Neuronal stem cell (in vitro differentiated cells): ENCODE measurements at regions not wholly inside any gene's neighbourhood (a gene's known extent, or its start where the extent isn't known, plus 50 kb on each side); places are given as distances from the start of the nearest gene placed in this dataset.

Experiments
- DNase-seq: peaks from one replicate; pipeline ENCODE4 v3.0.0-alpha.2; 2013; ENCODE audit warnings: low spot score
- H2AFZ ChIP-seq: one replicate; pipeline ENCODE4 v1.6.1; 2013; ENCODE audit warnings: mild to moderate bottlenecking, low read length, inconsistent platforms
- H2AK5ac ChIP-seq: 2 replicates; pipeline ENCODE4 v1.6.1; 2013; ENCODE audit warnings: low read depth, mild to moderate bottlenecking, inconsistent platforms, low read length, moderate library complexity, mixed read lengths
- H2BK120ac ChIP-seq: 2 replicates; pipeline ENCODE4 v1.6.1; 2013; ENCODE audit warnings: low read depth, mild to moderate bottlenecking, inconsistent platforms, low read length, moderate library complexity, mixed read lengths
- H2BK12ac ChIP-seq: one replicate; pipeline ENCODE4 v1.6.1; 2013; ENCODE audit warnings: low read length, inconsistent platforms
- H2BK15ac ChIP-seq: 2 replicates; pipeline ENCODE4 v1.6.1; 2013; ENCODE audit warnings: mild to moderate bottlenecking, low read length, inconsistent platforms, mixed read lengths
- H2BK5ac ChIP-seq: one replicate; pipeline ENCODE4 v1.6.1; 2013; ENCODE audit warnings: inconsistent platforms, mild to moderate bottlenecking, low read length, moderate library complexity
- H3K14ac ChIP-seq: one replicate; pipeline ENCODE4 v1.6.1; 2013; ENCODE audit warnings: low read length, inconsistent platforms
- H3K18ac ChIP-seq: 2 replicates; pipeline ENCODE4 v1.6.1; 2013; ENCODE audit warnings: low read length, inconsistent platforms
- H3K23ac ChIP-seq: 2 replicates; pipeline ENCODE4 v1.6.1; 2013; ENCODE audit warnings: low read depth, mild to moderate bottlenecking, mixed read lengths, low read length, inconsistent platforms; ENCODE audit not compliant: poor library complexity
- H3K27ac ChIP-seq: replicated peaks from 3 replicates; pipeline ENCODE4 v1.5.1; 2013; ENCODE audit warnings: low read length, inconsistent platforms
- H3K27me3 ChIP-seq, 3 experiments: 2 replicates each; pipeline ENCODE4 v1.6.1; 2013; ENCODE audit warnings: low read length in 3 of 3, mild to moderate bottlenecking in 2 of 3, inconsistent platforms in 1 of 3, low read depth in 1 of 3, mixed read lengths in 1 of 3, moderate library complexity in 1 of 3; ENCODE audit not compliant: control insufficient read depth in 3 of 3, insufficient read depth in 3 of 3
- H3K36me3 ChIP-seq, 2 donors: replicated peaks in 1 of 2; 2 replicates each; pipeline ENCODE4 v1.6.1; 2013; ENCODE audit warnings: low read length in 2 of 2; ENCODE audit not compliant: control insufficient read depth in 2 of 2, insufficient read depth in 2 of 2
- H3K4ac ChIP-seq: 2 replicates; pipeline ENCODE4 v1.6.1; 2013; ENCODE audit warnings: inconsistent platforms, mild to moderate bottlenecking, low read length, moderate library complexity
- H3K4me1 ChIP-seq, 2 donors: 1 replicate in 1 of 2; 2 replicates in 1 of 2; pipeline ENCODE4 v1.6.1; 2013; ENCODE audit warnings: low read length in 2 of 2, low read depth in 1 of 2; ENCODE audit not compliant: control insufficient read depth in 2 of 2, insufficient read depth in 1 of 2
- H3K4me2 ChIP-seq: one replicate; pipeline ENCODE4 v1.6.1; 2013; ENCODE audit warnings: mild to moderate bottlenecking, low read length, inconsistent platforms; ENCODE audit not compliant: insufficient read depth, poor library complexity, severe bottlenecking
- H3K4me3 ChIP-seq, 2 donors: 2 replicates each; pipeline ENCODE4 v1.5.1; 2013; ENCODE audit warnings: low read length in 2 of 2, mild to moderate bottlenecking in 2 of 2, inconsistent platforms in 1 of 2, moderate library complexity in 1 of 2
- H3K79me1 ChIP-seq: one replicate; pipeline ENCODE4 v1.6.1; 2013; ENCODE audit warnings: low read depth, mild to moderate bottlenecking, inconsistent platforms, low read length, moderate library complexity
- H3K9ac ChIP-seq: one replicate; pipeline ENCODE4 v1.6.1; 2013; ENCODE audit warnings: mild to moderate bottlenecking, low read depth, low read length, inconsistent platforms; ENCODE audit not compliant: poor library complexity
- H3K9me3 ChIP-seq, 2 donors: replicated peaks in 1 of 2; 2 replicates each; pipeline versions ENCODE3 to v1.6.1; 2013; ENCODE audit warnings: low read length in 2 of 2, mild to moderate bottlenecking in 2 of 2, inconsistent platforms in 1 of 2, low read depth in 1 of 2, mixed read lengths in 1 of 2, moderate library complexity in 1 of 2; ENCODE audit not compliant: control insufficient read depth in 2 of 2, insufficient read depth in 1 of 2
- H4K8ac ChIP-seq: one replicate; pipeline ENCODE4 v1.6.1; 2013; ENCODE audit warnings: low read depth, mild to moderate bottlenecking, inconsistent platforms, low read length, moderate library complexity
- H4K91ac ChIP-seq: one replicate; pipeline ENCODE4 v1.6.1; 2013; ENCODE audit warnings: low read length, low read depth, mild to moderate bottlenecking, inconsistent platforms; ENCODE audit not compliant: poor library complexity
- WGBS, 2 donors: extraction: QIAGEN DNeasy Blood & Tissue Kit; methylation state at CpG; one replicate each; pipeline ENCODE4 v1.1.7; 2013; ENCODE audit warnings: missing lambda C conversion rate in 2 of 2, mixed read lengths in 1 of 2; ENCODE audit not compliant: insufficient read length in 2 of 2, insufficient replicate concordance in 1 of 2; ENCODE audit errors: extremely low coverage in 2 of 2; 5-methylcytosine and 5-hydroxymethylcytosine counted together

DNA sequence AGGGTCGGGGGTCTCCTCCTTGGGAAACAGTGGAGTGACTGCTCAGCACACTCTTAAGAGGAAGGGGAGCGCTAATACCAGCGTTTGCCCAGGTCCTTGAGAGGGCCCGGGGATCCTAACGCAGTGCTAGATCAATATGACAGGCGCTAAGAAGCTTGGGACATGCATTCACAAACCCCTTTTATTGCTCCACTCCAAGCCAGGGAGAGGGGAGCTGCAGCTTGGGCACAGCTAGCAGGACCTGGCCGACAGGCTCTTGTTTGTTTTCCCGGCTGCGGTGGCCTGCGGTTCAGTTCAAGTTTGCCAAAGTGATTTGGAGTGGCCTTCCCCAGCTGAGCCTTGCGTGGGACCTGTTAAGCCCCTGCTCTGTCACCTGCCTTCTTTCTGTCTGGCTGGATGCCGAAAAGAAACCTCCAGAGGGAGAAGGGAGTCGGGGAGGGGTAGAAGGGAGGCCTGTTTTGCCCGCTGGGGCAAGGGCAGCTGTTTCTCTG lies 152.1 kb downstream of the GLI2 start:
- no peak overlapping the region for H3K14ac ChIP-seq
- no peak overlapping the region for H3K4me2 ChIP-seq
- peaks cover 12% of the 10 kb centered on the region for H3K79me1 ChIP-seq
- H3K4me3 ChIP-seq, result no peak overlapping the region
- H3K9me3 ChIP-seq, result no peaks in the 10 kb centered on the region
- DNase-seq, result no peak
- peaks cover 42 to 43% of the 10 kb centered on the region in 2 donors for H3K4me1 ChIP-seq
- no peaks in the 10 kb centered on the region for H3K27me3 ChIP-seq
- H4K8ac ChIP-seq, result no peak overlapping the region
- no peak overlapping the region for H2BK5ac ChIP-seq
- no peak overlapping the region for H2BK15ac ChIP-seq
- no peak overlapping the region for H2BK120ac ChIP-seq
- no peak overlapping the region for H3K23ac ChIP-seq
- no peak overlapping the region for H4K91ac ChIP-seq
- H2BK12ac ChIP-seq, result no peak overlapping the region
- no peak overlapping the region for H3K27ac ChIP-seq
- H3K18ac ChIP-seq, result no peak overlapping the region
- peaks cover 0 to 28% of the 10 kb centered on the region in 2 donors for H3K36me3 ChIP-seq
- no CpG with 5 or more reads among the region's 14 CpGs for WGBS, 2 donors
- H2AFZ ChIP-seq, result no peak overlapping the region
- H3K4ac ChIP-seq, result no peak overlapping the region
- H3K9ac ChIP-seq, result no peak overlapping the region
- no peak overlapping the region for H2AK5ac ChIP-seq

DNA sequence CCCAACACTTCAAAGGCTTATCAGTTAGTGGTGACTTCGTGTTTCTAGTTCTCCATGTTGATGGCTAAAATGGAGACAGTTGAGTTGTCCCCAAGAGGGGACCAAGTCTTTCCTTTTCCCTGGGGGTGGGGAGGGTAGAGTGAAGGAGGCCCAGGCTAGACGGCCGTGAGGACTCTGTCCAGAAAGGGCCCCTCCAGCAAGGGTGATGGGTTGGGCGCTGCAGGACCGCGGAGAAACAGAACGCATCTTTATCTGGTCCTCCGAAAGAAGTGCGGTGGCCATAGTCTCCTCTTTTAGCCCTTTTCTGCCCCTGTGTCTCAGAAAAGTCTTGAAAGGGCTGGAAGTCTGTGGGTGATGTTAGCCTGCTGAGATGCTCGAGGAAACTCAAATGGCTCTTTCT lies 153.2 kb downstream of the GLI2 start:
- peaks cover 0 to 28% of the 10 kb centered on the region in 2 donors for H3K36me3 ChIP-seq
- no peak overlapping the region for H3K4me3 ChIP-seq
- no peak for DNase-seq
- H3K4me1 ChIP-seq, result peaks cover 44 to 47% of the 10 kb centered on the region in 2 donors
- H3K9me3 ChIP-seq, result no peaks in the 10 kb centered on the region
- peaks cover 12% of the 10 kb centered on the region for H3K79me1 ChIP-seq
- H4K8ac ChIP-seq, result no peak overlapping the region
- WGBS, 2 donors, result no CpG with 5 or more reads among the region's 10 CpGs
- H2AK5ac ChIP-seq, result no peak overlapping the region
- no peak overlapping the region for H3K23ac ChIP-seq
- no peak overlapping the region for H4K91ac ChIP-seq
- no peak overlapping the region for H3K14ac ChIP-seq
- no peak overlapping the region for H2BK12ac ChIP-seq
- H3K4me2 ChIP-seq, result no peak overlapping the region
- no peaks in the 10 kb centered on the region for H3K27me3 ChIP-seq
- no peak overlapping the region for H2BK5ac ChIP-seq
- H3K9ac ChIP-seq, result no peak overlapping the region
- no peak overlapping the region for H3K18ac ChIP-seq
- no peak overlapping the region for H3K27ac ChIP-seq
- H3K4ac ChIP-seq, result no peak overlapping the region
- no peak overlapping the region for H2AFZ ChIP-seq
- H2BK120ac ChIP-seq, result no peak overlapping the region
- H2BK15ac ChIP-seq, result no peak overlapping the region

DNA sequence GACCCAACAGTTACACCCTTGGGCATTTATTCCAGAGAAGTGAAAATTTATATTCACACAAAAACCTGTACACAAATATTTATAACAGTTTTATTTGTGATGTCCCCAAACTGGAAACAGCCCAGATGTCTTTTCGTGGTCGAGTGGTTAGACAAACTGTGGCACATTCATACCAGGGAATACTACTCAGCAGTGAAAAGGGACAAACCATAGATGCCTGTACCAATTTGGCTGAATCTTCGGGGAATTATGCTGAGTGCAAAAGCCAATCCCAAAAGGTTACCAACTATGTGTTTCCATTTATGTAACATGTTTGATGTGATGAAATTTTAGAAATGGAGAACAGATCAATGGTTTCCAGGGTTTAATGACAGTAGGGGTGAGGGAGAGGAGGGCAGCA lies 154.3 kb downstream of the GLI2 start:
- no peak overlapping the region for H3K23ac ChIP-seq
- no peak overlapping the region for H3K4me2 ChIP-seq
- H3K27ac ChIP-seq, result no peak overlapping the region
- H3K4ac ChIP-seq, result no peak overlapping the region
- WGBS, 2 donors, result no CpG with 5 or more reads among the region's 3 CpGs
- no peaks in the 10 kb centered on the region for H3K9me3 ChIP-seq
- no peak overlapping the region for H2BK5ac ChIP-seq
- no peak overlapping the region for H2AFZ ChIP-seq
- no peak overlapping the region for H4K8ac ChIP-seq
- no peaks in the 10 kb centered on the region for H3K27me3 ChIP-seq
- H3K4me1 ChIP-seq, result peaks cover 41 to 48% of the 10 kb centered on the region in 2 donors
- H3K4me3 ChIP-seq, result no peak overlapping the region
- peaks cover 0 to 28% of the 10 kb centered on the region in 2 donors for H3K36me3 ChIP-seq
- no peak for DNase-seq
- H3K18ac ChIP-seq, result no peak overlapping the region
- no peak overlapping the region for H4K91ac ChIP-seq
- no peak overlapping the region for H2BK120ac ChIP-seq
- H3K79me1 ChIP-seq, result peaks cover 6% of the 10 kb centered on the region
- no peak overlapping the region for H2BK15ac ChIP-seq
- H2BK12ac ChIP-seq, result no peak overlapping the region
- H3K9ac ChIP-seq, result no peak overlapping the region
- no peak overlapping the region for H2AK5ac ChIP-seq
- no peak overlapping the region for H3K14ac ChIP-seq

DNA sequence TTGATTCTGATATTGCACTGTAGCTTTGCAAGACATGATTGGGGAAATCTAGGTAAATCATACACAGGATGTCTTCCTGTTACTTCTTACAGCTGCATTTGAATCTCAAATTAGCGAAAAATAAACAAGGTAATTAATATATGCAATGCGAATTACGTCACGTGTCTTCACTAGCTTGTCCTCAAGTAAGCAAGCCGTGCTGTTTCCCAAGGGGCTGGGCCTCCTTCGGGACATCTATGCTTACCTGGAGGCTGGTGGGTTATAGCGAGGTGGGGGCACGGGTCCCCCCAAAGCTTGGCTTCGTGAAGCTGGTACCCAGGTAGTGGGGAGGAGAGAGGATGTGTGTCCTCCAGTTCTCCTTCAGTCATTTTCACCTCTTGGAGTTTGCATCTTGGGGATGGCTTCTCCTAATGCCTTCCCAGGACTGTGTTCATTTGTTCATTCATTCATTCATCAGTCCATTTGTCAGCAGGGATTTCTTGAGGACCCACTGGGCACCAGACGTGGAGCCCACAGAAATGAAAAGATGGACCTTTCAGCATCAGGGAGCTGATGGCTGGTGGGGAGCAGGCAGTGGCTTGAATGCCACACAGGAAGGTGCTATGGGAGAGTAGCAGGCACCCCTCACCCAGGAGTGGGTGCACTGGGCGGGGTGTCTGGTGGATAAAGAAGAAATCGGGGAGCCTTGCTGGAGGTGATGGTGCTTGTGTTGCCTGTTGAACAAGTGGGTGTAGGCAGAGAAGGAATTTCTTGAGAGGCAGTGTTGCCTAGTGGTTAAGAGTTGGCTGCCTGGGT lies 155.1 kb downstream of the GLI2 start:
- H3K27me3 ChIP-seq, result no peaks in the 10 kb centered on the region
- no peak overlapping the region for H2BK120ac ChIP-seq
- H4K91ac ChIP-seq, result no peak overlapping the region
- H3K79me1 ChIP-seq, result peaks cover 8% of the 10 kb centered on the region
- no peak overlapping the region for H3K27ac ChIP-seq
- H3K4me2 ChIP-seq, result no peak overlapping the region
- no peak overlapping the region for H2AFZ ChIP-seq
- no CpG with 5 or more reads among the region's 12 CpGs for WGBS, 2 donors
- H3K4me3 ChIP-seq, result no peak overlapping the region
- H2AK5ac ChIP-seq, result no peak overlapping the region
- H2BK5ac ChIP-seq, result no peak overlapping the region
- peak overlapping the region; percentile 68 for H3K18ac ChIP-seq
- no peak for DNase-seq
- H3K4ac ChIP-seq, result no peak overlapping the region
- no peaks in the 10 kb centered on the region for H3K9me3 ChIP-seq
- no peak overlapping the region for H2BK12ac ChIP-seq
- H4K8ac ChIP-seq, result no peak overlapping the region
- no peak overlapping the region for H2BK15ac ChIP-seq
- H3K23ac ChIP-seq, result no peak overlapping the region
- H3K36me3 ChIP-seq, result peaks cover 0 to 32% of the 10 kb centered on the region in 2 donors
- no peak overlapping the region for H3K9ac ChIP-seq
- H3K4me1 ChIP-seq, result peaks cover 43 to 51% of the 10 kb centered on the region in 2 donors
- no peak overlapping the region for H3K14ac ChIP-seq
